IPS-NIHi7 (cell line): ENCODE measurements at regions not wholly inside any gene's neighbourhood (a gene's known extent, or its start where the extent isn't known, plus 50 kb on each side); places are given as distances from the start of the nearest gene placed in this dataset.
A peak's percentile ranks its signal among the peaks of the same experiment; 100 is the strongest.

ENCODE experiments used
- DNase-seq: peaks from one replicate; pipeline ENCODE4 v3.0.0; 2012; ENCODE audit warnings: mixed read lengths; ENCODE audit errors: extremely low spot score

GRCh38 chr1:39107341-39108290, 81.5 kb downstream of the NDUFS5 start:
- no peak for DNase-seq

GRCh38 chr1:39109644-39110043, 83.5 kb downstream of the NDUFS5 start:
- no peak for DNase-seq

- DNase-seq: no peak
Observed at GRCh38 chr1:39110325-39110851, 84.2 kb downstream of the NDUFS5 start.

GRCh38 chr1:39110882-39111281, 84.7 kb downstream of the NDUFS5 start:
- no peak for DNase-seq

DNA sequence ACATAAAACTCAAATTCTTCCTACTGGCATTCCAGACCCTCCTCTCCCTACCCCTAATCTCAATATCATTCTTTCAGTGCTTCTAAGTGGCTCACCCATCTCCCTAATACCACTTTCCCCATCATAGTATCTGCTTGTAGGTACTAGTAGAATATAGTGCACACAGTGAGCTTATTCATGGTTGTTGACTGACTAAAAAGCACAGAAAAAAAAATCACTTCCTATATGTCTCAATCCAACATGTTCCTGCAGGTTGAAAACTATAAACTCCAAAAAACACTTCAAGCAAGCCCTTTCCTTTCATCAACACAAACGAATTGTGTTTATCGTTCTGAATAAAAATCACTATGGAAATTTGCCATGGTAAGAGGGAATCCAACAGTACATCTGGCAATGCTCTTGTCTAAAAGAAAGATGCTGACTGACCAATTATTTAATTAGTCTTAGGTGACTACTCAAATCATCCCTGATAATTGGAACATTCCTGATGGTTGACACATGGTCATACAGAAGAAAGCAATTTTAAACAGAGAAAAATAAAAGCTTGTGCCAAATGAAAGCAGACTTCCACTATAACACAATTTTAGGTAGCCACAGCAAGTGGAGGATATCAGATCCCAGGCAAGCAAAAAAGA, 87.1 kb downstream of the NDUFS5 start:
- DNase-seq: no peak

DNA sequence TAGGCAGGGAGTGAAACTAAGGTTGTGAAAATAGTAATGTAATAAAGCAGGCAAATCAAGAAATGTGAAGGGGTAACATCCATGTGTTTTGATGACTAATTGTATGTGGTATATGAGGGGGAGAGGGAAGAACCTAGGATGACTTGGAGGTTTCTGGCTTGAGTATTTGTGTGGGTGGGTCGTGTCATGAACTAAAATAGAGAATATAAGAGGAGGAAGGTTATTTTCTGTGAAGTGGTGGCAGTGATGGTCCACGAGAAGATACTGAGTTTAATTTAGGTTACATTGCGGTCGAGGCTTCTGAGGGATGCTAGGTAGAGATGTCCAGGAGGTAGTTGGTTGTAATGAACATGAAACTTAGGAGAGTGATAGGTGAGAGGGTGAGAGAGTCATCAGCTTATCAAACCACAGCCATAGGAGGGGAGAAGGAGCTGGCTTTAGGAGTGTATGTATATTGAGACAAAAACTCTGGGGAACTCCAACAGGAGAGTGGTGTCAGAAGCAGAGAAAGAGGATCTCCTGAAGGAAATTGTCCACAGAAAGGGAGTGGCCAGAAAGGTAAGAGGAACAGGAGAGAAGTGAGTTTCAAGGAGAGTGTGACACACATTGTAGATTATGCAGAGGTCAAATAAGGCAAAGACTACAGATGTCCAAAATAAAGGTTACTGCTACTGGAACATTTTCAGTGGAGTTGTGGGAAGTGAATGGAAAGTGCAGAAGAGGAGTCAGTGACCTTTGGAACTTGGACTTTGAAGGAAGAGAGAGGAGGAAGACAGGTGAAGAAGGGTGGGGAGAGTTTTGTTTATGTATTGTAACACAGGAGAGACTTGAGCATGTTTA, 89.0 kb upstream of the MACF1 start:
- no peak for DNase-seq

DNA sequence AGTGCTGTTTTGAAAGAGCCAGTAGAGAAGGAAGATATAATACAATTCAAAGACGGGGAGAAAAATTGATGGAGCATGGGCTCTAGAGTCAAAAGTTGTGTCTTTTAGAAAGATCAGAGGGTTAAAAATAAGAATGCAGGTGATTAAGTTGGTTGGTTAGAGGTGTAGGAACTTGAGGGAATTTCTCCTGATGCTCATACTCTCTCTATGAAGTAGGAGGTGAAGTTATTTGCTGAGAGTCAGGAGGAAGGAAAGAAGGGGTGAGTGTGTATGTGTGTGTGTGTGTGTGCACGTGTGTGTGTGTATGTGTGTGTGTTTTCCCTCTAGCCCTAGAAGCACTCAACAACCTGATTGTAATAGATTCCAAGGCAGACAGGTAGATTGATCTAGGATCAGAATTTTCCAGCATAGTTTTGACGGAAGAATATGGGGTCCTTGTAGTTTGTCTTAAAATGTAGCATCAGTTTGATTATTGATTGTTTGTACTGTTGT, 88.3 kb upstream of the MACF1 start:
- DNase-seq: no peak

GRCh38 chr1:39116860-39117728, 87.4 kb upstream of the MACF1 start:
- DNase-seq: no peak

DNA sequence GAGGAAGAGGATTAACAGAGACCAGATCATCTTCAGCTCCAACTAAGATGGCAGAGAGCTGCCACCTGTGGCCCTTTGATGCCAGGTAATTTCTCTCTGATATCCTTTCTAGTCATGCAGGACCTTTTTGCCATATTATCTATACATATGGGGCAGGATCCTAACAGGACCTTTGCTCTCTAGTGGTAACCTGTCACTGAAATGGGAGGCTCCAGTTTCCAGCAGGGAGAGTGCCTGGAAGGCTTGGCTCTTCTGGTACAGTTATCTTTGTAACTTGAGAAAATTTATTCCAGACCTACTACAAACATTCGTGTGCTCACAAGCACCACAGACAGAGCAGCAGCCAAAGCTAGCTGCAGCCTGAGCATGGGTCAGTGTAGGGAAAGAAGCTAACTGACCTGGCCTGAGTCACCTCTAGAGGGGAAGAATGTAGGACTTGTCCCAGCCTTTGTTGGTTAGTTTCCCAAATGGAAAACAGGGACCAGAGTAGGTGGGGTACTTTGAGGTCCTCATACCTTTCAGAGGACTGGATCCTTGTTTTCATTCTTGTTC, 86.5 kb upstream of the MACF1 start:
- DNase-seq: no peak

GRCh38 chr1:39122056-39122455, 82.4 kb upstream of the MACF1 start:
- no peak for DNase-seq

DNA sequence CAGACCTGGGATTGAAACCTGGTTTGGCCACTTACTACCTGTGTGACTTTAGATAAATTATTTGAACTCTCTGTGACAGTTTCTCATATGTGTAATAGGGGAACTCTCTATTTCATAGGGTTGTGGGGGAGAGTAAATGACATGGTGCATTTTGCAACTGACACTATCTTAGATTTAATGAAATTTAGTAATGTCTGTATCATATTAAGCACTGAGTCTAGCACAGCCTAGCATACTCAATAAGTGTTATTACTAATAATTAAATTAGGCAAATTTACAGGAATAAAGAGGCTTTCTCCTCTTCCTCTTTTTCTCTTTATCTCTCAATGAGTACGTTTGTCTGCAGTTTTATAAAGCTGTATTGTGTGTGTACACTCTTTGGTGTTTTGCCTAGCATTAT, 80.2 kb upstream of the MACF1 start:
- no peak for DNase-seq

- DNase-seq: no peak
Observed at GRCh38 chr1:39127513-39127912, 77.0 kb upstream of the MACF1 start.

DNA sequence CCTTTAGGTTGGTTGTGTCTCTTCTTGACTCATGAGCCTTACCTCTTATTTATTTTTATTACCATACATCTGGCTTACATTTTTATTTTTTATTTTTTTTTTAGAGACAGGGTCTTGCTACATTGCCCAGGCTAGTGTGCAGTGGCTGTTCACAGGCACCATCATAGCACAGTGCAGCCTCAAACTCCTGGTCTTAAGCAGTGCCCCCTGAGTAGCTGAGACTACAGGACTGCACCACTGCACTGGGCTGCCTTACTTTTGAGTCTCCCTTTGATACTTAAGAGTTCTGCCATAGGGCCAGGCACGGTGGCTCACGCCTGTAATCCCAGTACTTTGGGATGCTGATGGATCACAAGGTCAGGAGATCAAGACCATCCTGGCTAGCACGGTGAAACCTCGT, 76.4 kb upstream of the MACF1 start:
- DNase-seq: no peak

- no peak for DNase-seq
Observed at GRCh38 chr1:39128959-39129358, 75.5 kb upstream of the MACF1 start.

- DNase-seq: peak; percentile 42
Observed at GRCh38 chr1:39129514-39129913, 75.0 kb upstream of the MACF1 start.

GRCh38 chr1:39130325-39130724, 74.2 kb upstream of the MACF1 start:
- DNase-seq: no peak

DNA sequence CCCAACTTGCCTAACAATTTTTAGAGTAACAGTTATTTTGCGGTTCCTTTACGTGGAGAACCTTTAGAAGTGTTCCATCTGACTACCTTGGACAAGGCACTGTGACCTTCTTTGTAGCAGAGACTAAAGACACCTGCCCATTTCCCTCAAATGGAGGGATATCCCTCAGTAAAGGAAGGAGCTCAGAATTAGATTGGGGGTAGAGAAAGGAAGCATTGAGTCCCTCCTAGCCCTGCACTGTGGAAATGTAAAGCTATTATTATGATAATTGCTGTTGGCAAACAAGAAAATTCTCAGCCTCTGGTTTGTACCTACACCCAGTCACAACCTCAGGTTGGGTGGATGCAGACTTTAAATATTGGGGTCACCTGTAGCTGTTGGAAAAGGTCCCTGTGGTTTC, 72.6 kb upstream of the MACF1 start:
- no peak for DNase-seq

DNA sequence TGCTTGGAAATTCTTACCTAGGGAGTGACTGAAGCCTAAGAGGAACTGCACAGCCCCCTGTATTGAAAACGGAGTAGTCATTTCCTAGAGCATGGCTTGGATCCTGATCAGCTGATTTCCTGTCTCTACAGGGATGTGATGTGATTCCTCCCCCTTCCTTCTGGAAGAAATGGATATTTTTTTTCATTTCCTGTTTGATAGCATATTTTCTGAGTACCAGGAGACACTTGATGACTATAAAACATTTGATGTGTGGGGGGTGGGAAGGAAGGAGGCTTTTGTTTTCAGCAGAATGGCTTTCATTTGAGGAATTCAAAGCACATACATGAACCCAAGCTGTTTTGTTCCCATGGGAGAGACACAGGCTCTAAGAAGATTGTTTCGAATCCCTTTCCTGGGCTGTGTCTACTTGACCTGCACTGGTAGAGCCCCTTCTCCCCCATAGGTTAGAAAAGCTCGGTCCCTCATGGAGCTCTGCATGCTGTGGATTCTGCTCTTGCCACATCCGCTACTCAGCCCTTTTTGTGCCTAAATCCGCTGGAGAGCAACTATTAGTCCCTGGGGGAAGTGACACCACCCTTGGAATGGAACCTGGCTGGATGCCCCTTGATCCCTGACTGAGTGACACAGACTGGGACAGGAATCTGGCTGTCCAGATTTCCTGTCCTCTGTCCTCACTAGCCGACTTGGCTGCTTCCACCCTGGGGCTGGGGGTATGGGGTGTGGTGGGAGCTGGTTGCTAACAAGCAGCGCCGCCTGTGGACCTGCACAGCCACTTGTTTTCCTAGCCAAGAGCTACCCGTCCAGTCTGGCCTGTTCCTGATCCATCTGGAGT, 71.8 kb upstream of the MACF1 start:
- peak; percentile 84 for DNase-seq

DNA sequence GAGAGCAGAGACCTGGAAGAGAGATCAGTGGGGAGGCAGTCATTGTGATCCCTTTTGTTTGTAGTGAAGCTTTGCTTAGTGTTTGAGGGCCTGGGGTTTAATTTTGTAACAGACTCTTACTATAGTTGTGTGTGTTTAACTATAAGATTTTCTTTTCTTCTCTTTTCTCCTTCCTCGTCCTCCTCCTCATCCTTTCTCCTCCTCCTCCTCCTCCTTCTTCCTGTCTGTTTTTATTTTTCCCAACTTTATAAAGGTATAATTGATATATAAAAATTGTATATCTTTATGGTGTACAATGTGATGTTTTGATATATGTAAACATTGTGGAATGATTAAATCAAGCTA, 71.2 kb upstream of the MACF1 start:
- DNase-seq: no peak
